ENCODE measurements at regions not wholly inside any gene's neighbourhood (a gene's known extent, or its start where the extent isn't known, plus 50 kb on each side); places are given as distances from the start of the nearest gene placed in this dataset.

GRCh38 chr19:56912401-56913112 lies 72.0 kb upstream of the PEG3 start:
- TF ChIP-seq POLR2A (IDR thresholded peaks at IDR 0.05) (no peak), CTCF (IDR thresholded peaks at IDR 0.05) (no peak), POLR2AphosphoS5 (IDR thresholded peaks at IDR 0.05; ENCODE audit: insufficient read depth in 1 of 2, low read depth in 1 of 2) (no peak)
